A673 (cell line): ENCODE measurements at regions not wholly inside any gene's neighbourhood (a gene's known extent, or its start where the extent isn't known, plus 50 kb on each side); places are given as distances from the start of the nearest gene placed in this dataset.

ENCODE experiments used
- BruUV-seq: library from RNA; stranded (reverse); fragments of 400-500 nt; replicated peaks from 2 replicates; lab custom pipeline; 2021; lab: Mats Ljungman, UMichigan
- CTCF ChIA-PET: fragments of 300-600 bp; sonication (Branson Sonifier 250); formaldehyde crosslinking; loops from one replicate; lab custom pipeline; 2022; ENCODE audit warnings: antibody characterized with exemption; lab: Charles Lee
- POLR2A ChIA-PET: fragments of 300-600 bp; sonication (Branson Sonifier 250); formaldehyde crosslinking; loops from one replicate; lab custom pipeline; 2022; ENCODE audit warnings: antibody characterized with exemption; ENCODE audit not compliant: low non-redundant PET; lab: Charles Lee
- DNase-seq: peaks from one replicate; pipeline ENCODE4 v3.0.0-alpha.2; 2015; ENCODE audit warnings: low spot score
- H3K27ac ChIP-seq: fragments of 200-600 bp; sonication (generic); 2 replicates; pipeline ENCODE4 v1.5.1; 2016; ENCODE audit warnings: mixed run types, low read depth, mild to moderate bottlenecking, mixed read lengths, antibody characterized with exemption, low read length; ENCODE audit not compliant: poor library complexity, severe bottlenecking
- H3K27me3 ChIP-seq: fragments of 200-600 bp; sonication (generic); replicated peaks from 2 replicates; pipeline ENCODE4 v1.6.1; 2017; ENCODE audit warnings: mixed run types, low read depth, mild to moderate bottlenecking, mixed read lengths, antibody characterized with exemption, low read length; ENCODE audit not compliant: insufficient read depth, poor library complexity
- H3K36me3 ChIP-seq: fragments of 200-600 bp; sonication (generic); 2 replicates; pipeline ENCODE4 v1.6.1; 2016; ENCODE audit warnings: mixed run types, mild to moderate bottlenecking, mixed read lengths, antibody characterized with exemption, low read length; ENCODE audit not compliant: insufficient read depth, poor library complexity, severe bottlenecking
- H3K4me1 ChIP-seq: fragments of 200-600 bp; sonication (generic); 2 replicates; pipeline ENCODE4 v1.6.1; 2017; ENCODE audit warnings: mixed run types, mild to moderate bottlenecking, mixed read lengths, antibody characterized with exemption, low read length; ENCODE audit not compliant: insufficient read depth, poor library complexity, severe bottlenecking
- H3K4me3 ChIP-seq: fragments of 200-600 bp; sonication (generic); 2 replicates; pipeline ENCODE4 v1.5.1; 2016; ENCODE audit warnings: low read depth, mixed run types, mild to moderate bottlenecking, mixed read lengths, low read length; ENCODE audit not compliant: poor library complexity, severe bottlenecking
- H3K9me3 ChIP-seq: fragments of 200-600 bp; sonication (generic); 2 replicates; pipeline ENCODE4 v1.6.1; 2016; ENCODE audit warnings: mixed run types, low read depth, mild to moderate bottlenecking, mixed read lengths, antibody characterized with exemption, low read length; ENCODE audit not compliant: poor library complexity, severe bottlenecking
- CTCF ChIP-seq: fragments of 300-800, 200-600 bp; sonication (generic); conservative IDR thresholded peaks from 2 replicates; pipeline ENCODE4 v1.5.1; 2017; ENCODE audit warnings: low read depth, mild to moderate bottlenecking, antibody characterized with exemption, low read length, moderate library complexity, mixed read lengths
- EZH2 ChIP-seq: fragments of 200-600 bp; sonication (generic); IDR thresholded peaks from 2 replicates; pipeline ENCODE4 v1.6.1; 2017; ENCODE audit warnings: borderline replicate concordance, low read depth, mild to moderate bottlenecking, mixed read lengths, antibody characterized with exemption, low read length; ENCODE audit not compliant: poor library complexity, severe bottlenecking
- intact Hi-C: fragments of 100-400 bp; cut with micrococcal nuclease; formaldehyde crosslinking; loops from one replicate; pipeline ENCODE4 v1.10.0; 2022; ENCODE audit not compliant: unreplicated experiment

- no peak for DNase-seq
- TF ChIP-seq CTCF, result peak; percentile 23; the same call in 1 of the 2 replicates
- no peak for TF ChIP-seq EZH2
- H3K9me3 ChIP-seq, result no peaks in the 10 kb centered on the region
- no peaks in the 10 kb centered on the region for H3K27me3 ChIP-seq
- H3K27ac ChIP-seq, result no peak overlapping the region
- BruUV-seq, result no TSS peak
- intact Hi-C loops, result no loop called here
- no peaks in the 10 kb centered on the region for H3K4me1 ChIP-seq
- no peaks in the 10 kb centered on the region for H3K36me3 ChIP-seq
- ChIA-PET CTCF (no interaction called here), POLR2A (no interaction called here)
- H3K4me3 ChIP-seq, result no peak overlapping the region
These were observed 193.3 kb upstream of the SLCO3A1 start for GRCh38 chr15:91660174-91660649.

GRCh38 chr15:91664224-91664836, 189.2 kb upstream of the SLCO3A1 start:
- H3K27me3 ChIP-seq, result no peaks in the 10 kb centered on the region
- TF ChIP-seq EZH2 (no peak), CTCF (no peak)
- H3K27ac ChIP-seq, result no peak overlapping the region
- BruUV-seq, result no TSS peak
- no peaks in the 10 kb centered on the region for H3K36me3 ChIP-seq
- intact Hi-C loops, result no loop called here
- DNase-seq, result no peak
- ChIA-PET CTCF (no interaction called here), POLR2A (no interaction called here)
- H3K9me3 ChIP-seq, result no peaks in the 10 kb centered on the region
- H3K4me1 ChIP-seq, result no peaks in the 10 kb centered on the region
- no peak overlapping the region for H3K4me3 ChIP-seq

GRCh38 chr15:91665212-91665611, 188.3 kb upstream of the SLCO3A1 start:
- no TSS peak for BruUV-seq
- CTCF ChIA-PET, result no interaction called here
- TF ChIP-seq EZH2, result no peak
- no peak for TF ChIP-seq CTCF
- no peaks in the 10 kb centered on the region for H3K4me1 ChIP-seq
- H3K36me3 ChIP-seq, result no peaks in the 10 kb centered on the region
- POLR2A ChIA-PET, result no interaction called here
- no peak for DNase-seq
- H3K27me3 ChIP-seq, result no peaks in the 10 kb centered on the region
- no peak overlapping the region for H3K4me3 ChIP-seq
- H3K27ac ChIP-seq, result no peak overlapping the region
- intact Hi-C loops, result no loop called here
- no peaks in the 10 kb centered on the region for H3K9me3 ChIP-seq
